H1 (cell line): ENCODE measurements at regions not wholly inside any gene's neighbourhood (a gene's known extent, or its start where the extent isn't known, plus 50 kb on each side); places are given as distances from the start of the nearest gene placed in this dataset.

Experiments used
- CTCF ChIA-PET: fragments of 300-600 bp; sonication (Branson Sonifier 250); formaldehyde crosslinking; loops from one replicate; lab custom pipeline; 2021; ENCODE audit not compliant: partially characterized antibody; lab: Charles Lee
- POLR2A ChIA-PET: fragments of 300-600 bp; sonication (Branson Sonifier 250); formaldehyde crosslinking; loops from one replicate; lab custom pipeline; 2021; ENCODE audit warnings: inconsistent platforms; ENCODE audit not compliant: partially characterized antibody; lab: Charles Lee
- DNase-seq, 2 experiments: peaks; one replicate each; pipeline versions ENCODE4 v3.0.0 to v3.0.0-alpha.2; 2010 to 2022; ENCODE audit warnings: low spot score in 2 of 2, low read depth in 1 of 2, mixed read lengths in 1 of 2
- FAIRE-seq: peaks from 2 replicates; lab custom pipeline; 2011; peaks lifted over from hg19 to GRCh38; lab: Jason Lieb, UNC
- H2AFZ ChIP-seq: 2 replicates; pipeline ENCODE4 v1.8.1; 2012; ENCODE audit warnings: low read length, inconsistent platforms
- H2AK5ac ChIP-seq: 2 replicates; pipeline ENCODE4 v1.6.1; 2013; ENCODE audit warnings: low read depth, low read length
- H2BK120ac ChIP-seq: replicated peaks from 2 replicates; pipeline ENCODE3; 2013; ENCODE audit warnings: low read depth, low read length, inconsistent platforms
- H2BK12ac ChIP-seq: 2 replicates; pipeline ENCODE4 v1.6.1; 2013; ENCODE audit warnings: low read depth, low read length
- H2BK15ac ChIP-seq: 2 replicates; pipeline ENCODE4 v1.6.1; 2013; ENCODE audit warnings: low read length
- H2BK20ac ChIP-seq: 2 replicates; pipeline ENCODE4 v1.6.1; 2013; ENCODE audit warnings: low read length
- H2BK5ac ChIP-seq: 2 replicates; pipeline ENCODE4 v1.6.1; 2013; ENCODE audit warnings: low read depth, low read length
- H3K14ac ChIP-seq: 2 replicates; pipeline ENCODE4 v1.6.1; 2013; ENCODE audit warnings: inconsistent platforms; ENCODE audit not compliant: insufficient read length
- H3K18ac ChIP-seq: 2 replicates; pipeline ENCODE4 v1.6.1; 2013; ENCODE audit warnings: low read length; ENCODE audit errors: extremely low read depth
- H3K23ac ChIP-seq: 2 replicates; pipeline ENCODE4 v1.6.1; 2013; ENCODE audit warnings: inconsistent platforms; ENCODE audit not compliant: insufficient read length
- H3K23me2 ChIP-seq: 2 replicates; pipeline ENCODE4 v1.6.1; 2013; ENCODE audit warnings: low read depth, low read length
- H3K27ac ChIP-seq: 2 replicates; pipeline ENCODE4 v1.6.1; 2011; ENCODE audit warnings: low read depth, low read length, inconsistent platforms
- H3K27me3 ChIP-seq, 4 experiments: replicated peaks in 1 of 4; 1 replicate in 1 of 4; 2 replicates in 3 of 4; pipeline versions ENCODE4 v1.6.1 to v1.8.1; 2011 to 2013; ENCODE audit warnings: low read length in 3 of 4, mild to moderate bottlenecking in 3 of 4, inconsistent platforms in 2 of 4, mixed read lengths in 2 of 4, moderate library complexity in 1 of 4; ENCODE audit not compliant: control insufficient read depth in 3 of 4, insufficient read depth in 3 of 4; ENCODE audit errors: extremely low read depth in 1 of 4
- H3K36me3 ChIP-seq, 4 experiments: 2 replicates each; pipeline versions ENCODE4 v1.6.1 to v1.8.1; 2011 to 2013; ENCODE audit warnings: mild to moderate bottlenecking in 4 of 4, low read length in 3 of 4, moderate library complexity in 2 of 4, control low read depth in 1 of 4, inconsistent platforms in 1 of 4; ENCODE audit not compliant: insufficient read depth in 4 of 4, control insufficient read depth in 2 of 4
- H3K4ac ChIP-seq: replicated peaks from 2 replicates; pipeline ENCODE3; 2013; ENCODE audit warnings: low read length, low read depth, mixed read lengths, inconsistent platforms; ENCODE audit not compliant: insufficient read length
- H3K4me1 ChIP-seq, 4 experiments: replicated peaks in 1 of 4; 1 replicate in 1 of 4; 2 replicates in 3 of 4; pipeline versions ENCODE4 v1.6.1 to v1.8.1; 2011 to 2013; ENCODE audit warnings: low read length in 3 of 4, inconsistent platforms in 2 of 4, mixed read lengths in 1 of 4; ENCODE audit not compliant: insufficient read depth in 4 of 4, control insufficient read depth in 3 of 4
- H3K4me2 ChIP-seq, 2 experiments: 2 replicates each; pipeline versions ENCODE4 v1.6.1 to v1.8.1; 2011 to 2013; ENCODE audit warnings: low read depth in 2 of 2, low read length in 2 of 2, control low read depth in 1 of 2, inconsistent platforms in 1 of 2, mild to moderate bottlenecking in 1 of 2; ENCODE audit not compliant: insufficient read depth in 1 of 2
- H3K4me3 ChIP-seq, 4 experiments: fragments of 200-600, 300-600 bp in 1 of 4; sonication (generic), shearing (Covaris generic), sonication (Bioruptor Twin) in 1 of 4; 2 replicates each; pipeline versions ENCODE4 v1.5.1 to v1.8.1; 2011 to 2016; ENCODE audit warnings: low read length in 4 of 4, low read depth in 3 of 4, control low read depth in 2 of 4, inconsistent platforms in 2 of 4, mild to moderate bottlenecking in 2 of 4, mixed read lengths in 1 of 4, moderate library complexity in 1 of 4; ENCODE audit not compliant: insufficient read depth in 2 of 4; ENCODE audit errors: extremely low read depth in 1 of 4
- H3K56ac ChIP-seq: replicated peaks from 2 replicates; pipeline ENCODE3; 2013; ENCODE audit warnings: low read depth, mild to moderate bottlenecking, mixed read lengths, low read length, inconsistent platforms; ENCODE audit not compliant: insufficient read length
- H3K79me1 ChIP-seq: 2 replicates; pipeline ENCODE4 v1.6.1; 2013; ENCODE audit warnings: low read depth, low read length, control low read depth
- H3K79me2 ChIP-seq, 2 experiments: 2 replicates each; pipeline versions ENCODE4 v1.6.1 to v1.8.1; 2012 to 2013; ENCODE audit warnings: low read length in 2 of 2, mild to moderate bottlenecking in 2 of 2, inconsistent platforms in 1 of 2; ENCODE audit not compliant: insufficient read depth in 2 of 2, control insufficient read depth in 1 of 2
- H3K9ac ChIP-seq, 4 experiments: replicated peaks in 1 of 4; 1 replicate in 1 of 4; 2 replicates in 3 of 4; pipeline versions ENCODE4 v1.6.1 to v1.8.1; 2011 to 2013; ENCODE audit warnings: low read depth in 3 of 4, low read length in 3 of 4, control low read depth in 2 of 4, mild to moderate bottlenecking in 2 of 4, moderate library complexity in 2 of 4, inconsistent platforms in 1 of 4; ENCODE audit errors: extremely low read depth in 1 of 4
- H3K9me3 ChIP-seq, 2 experiments: 2 replicates each; pipeline versions ENCODE4 v1.6.1 to v1.8.1; 2012 to 2013; ENCODE audit warnings: mild to moderate bottlenecking in 2 of 2, moderate library complexity in 2 of 2, control low read depth in 1 of 2, inconsistent platforms in 1 of 2, low read depth in 1 of 2, low read length in 1 of 2, mixed read lengths in 1 of 2; ENCODE audit not compliant: insufficient read depth in 2 of 2
- H4K20me1 ChIP-seq, 2 experiments: replicated peaks in 1 of 2; 2 replicates each; pipeline versions ENCODE3 to v1.8.1; 2011 to 2013; ENCODE audit warnings: inconsistent platforms in 2 of 2, low read length in 2 of 2, mild to moderate bottlenecking in 1 of 2; ENCODE audit not compliant: insufficient read depth in 2 of 2, control insufficient read depth in 1 of 2
- H4K5ac ChIP-seq: 2 replicates; pipeline ENCODE4 v1.6.1; 2013; ENCODE audit warnings: low read length, low read depth, mixed read lengths, inconsistent platforms; ENCODE audit not compliant: insufficient read length
- H4K8ac ChIP-seq: 2 replicates; pipeline ENCODE4 v1.8.0; 2013; ENCODE audit warnings: mild to moderate bottlenecking, moderate library complexity, low read length, inconsistent platforms; ENCODE audit not compliant: insufficient read depth; ENCODE audit errors: extremely low read depth
- H4K91ac ChIP-seq: replicated peaks from 2 replicates; pipeline ENCODE3; 2013; ENCODE audit warnings: low read length, mixed read lengths, inconsistent platforms; ENCODE audit not compliant: insufficient read length
- BRCA1 ChIP-seq: IDR thresholded peaks from 2 replicates; pipeline ENCODE4 v1.6.1; 2012; ENCODE audit warnings: low read depth, low read length, improper control_type of control experiment
- HDAC2 ChIP-seq, 2 experiments: fragments of 300-600 bp in 1 of 2; sonication (generic) in 1 of 2; IDR thresholded peaks; 2 replicates each; pipeline ENCODE4 v1.6.1; 2011 to 2012; ENCODE audit warnings: low read depth in 2 of 2, low read length in 2 of 2, mild to moderate bottlenecking in 2 of 2, moderate library complexity in 2 of 2, borderline replicate concordance in 1 of 2, inconsistent platforms in 1 of 2
- HDAC6 ChIP-seq: IDR thresholded peaks from one replicate; pipeline ENCODE4 v1.7.1; 2012; ENCODE audit warnings: low read depth, mild to moderate bottlenecking, inconsistent platforms, low read length, moderate library complexity
- KDM4A ChIP-seq: IDR thresholded peaks from one replicate; pipeline ENCODE4 v1.7.1; 2012; ENCODE audit warnings: low read depth, mild to moderate bottlenecking, moderate library complexity, low read length, inconsistent platforms; ENCODE audit not compliant: severe bottlenecking
- POLR2A ChIP-seq, 2 experiments: IDR thresholded peaks; 1 replicate in 1 of 2; 2 replicates in 1 of 2; pipeline ENCODE4 v1.6.1; 2011; ENCODE audit warnings: low read depth in 2 of 2, low read length in 2 of 2, mild to moderate bottlenecking in 2 of 2; ENCODE audit errors: control extremely low read depth in 1 of 2
- POLR2AphosphoS5 ChIP-seq: IDR thresholded peaks from 2 replicates; pipeline ENCODE4 v1.6.1; 2011; ENCODE audit warnings: low read depth, low read length
- SIRT6 ChIP-seq: IDR thresholded peaks from one replicate; pipeline ENCODE4 v1.7.1; 2012; ENCODE audit warnings: low read length, inconsistent platforms
- SIX5 ChIP-seq: IDR thresholded peaks from 2 replicates; pipeline ENCODE4 v1.6.1; 2011; ENCODE audit warnings: mild to moderate bottlenecking, low read depth, low read length
- SP2 ChIP-seq: IDR thresholded peaks from 2 replicates; pipeline ENCODE4 v1.6.1; 2012; ENCODE audit warnings: mild to moderate bottlenecking, low read length, inconsistent platforms
- SP4 ChIP-seq: IDR thresholded peaks from 2 replicates; pipeline ENCODE4 v1.6.1; 2012; ENCODE audit warnings: low read length, inconsistent platforms
- SUZ12 ChIP-seq: fragments of 200-600 bp; sonication (generic); IDR thresholded peaks from 2 replicates; pipeline ENCODE4 v1.6.1; 2012; ENCODE audit warnings: mild to moderate bottlenecking, inconsistent platforms, low read length, moderate library complexity, mixed read lengths
- TAF1 ChIP-seq: IDR thresholded peaks from 2 replicates; pipeline ENCODE4 v1.6.1; 2011; ENCODE audit warnings: mild to moderate bottlenecking, low read depth, low read length
- TAF7 ChIP-seq: optimal IDR thresholded peaks from 2 replicates; pipeline ENCODE3; 2011; ENCODE audit warnings: low read depth, mild to moderate bottlenecking, inconsistent platforms, low read length, moderate library complexity, borderline replicate concordance
- WGBS, 2 experiments: shearing (Covaris generic) in 1 of 2; methylation state at CpG; one replicate each; pipeline versions ENCODE4 v1.1.6 to v1.1.7; 2013 to 2015; ENCODE audit warnings: low lambda C conversion rate in 2 of 2, mixed read lengths in 2 of 2, inconsistent platforms in 1 of 2, low coverage in 1 of 2, missing lambda C conversion rate in 1 of 2; ENCODE audit not compliant: insufficient replicate concordance in 2 of 2, insufficient coverage in 1 of 2, insufficient read length in 1 of 2; ENCODE audit errors: extremely low coverage in 1 of 2, missing lambda C conversion rate in 1 of 2; 5-methylcytosine and 5-hydroxymethylcytosine counted together
- TF ChIP-seq, protein P1 (sequence below), 3 experiments: IDR thresholded peaks; 1 replicate in 2 of 3; 2 replicates in 1 of 3; pipeline versions ENCODE4 v1.5.1 to v1.6.1; 2011; ENCODE audit warnings: low read length in 3 of 3, mild to moderate bottlenecking in 3 of 3, inconsistent platforms in 2 of 3, low read depth in 1 of 3, moderate library complexity in 1 of 3; ENCODE audit not compliant: insufficient read depth in 1 of 3; ENCODE audit errors: control extremely low read depth in 1 of 3

DNA sequence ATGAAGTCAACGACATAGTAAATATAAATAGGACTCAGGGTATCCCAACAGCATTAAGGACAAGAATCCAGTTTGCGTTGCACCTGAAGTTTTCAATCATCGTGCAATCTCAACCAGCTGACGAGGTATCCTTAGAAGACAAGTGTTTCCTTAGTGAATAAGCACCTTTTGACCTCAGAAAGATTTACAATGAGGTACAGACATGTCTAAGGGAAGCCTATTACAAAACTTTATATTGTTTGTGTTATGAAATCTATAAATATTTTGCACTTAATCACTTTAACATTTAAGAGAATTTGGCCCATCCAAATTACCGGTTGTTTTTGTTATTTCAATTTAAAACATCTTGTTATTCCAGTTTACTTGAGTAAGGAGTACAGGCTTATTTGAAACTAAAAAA lies 64.9 kb upstream of the PRICKLE2 start:
- no peak overlapping the region for H3K4me2 ChIP-seq
- no peak overlapping the region for H4K8ac ChIP-seq
- no peaks in the 10 kb centered on the region for H3K27me3 ChIP-seq
- DNase-seq (no peak), FAIRE-seq (no peak)
- H3K36me3 ChIP-seq, result no peaks in the 10 kb centered on the region
- no peaks in the 10 kb centered on the region for H4K20me1 ChIP-seq
- no peak overlapping the region for H4K91ac ChIP-seq
- H3K23me2 ChIP-seq, result no peaks in the 10 kb centered on the region
- ChIA-PET CTCF (no interaction called here), POLR2A (no interaction called here)
- no peaks in the 10 kb centered on the region for H3K79me2 ChIP-seq
- no peak overlapping the region for H3K27ac ChIP-seq
- H2AK5ac ChIP-seq, result no peak overlapping the region
- no peak overlapping the region for H3K4me3 ChIP-seq
- no peak overlapping the region for H2AFZ ChIP-seq
- H3K4me1 ChIP-seq, result no peaks in the 10 kb centered on the region
- no peak overlapping the region for H3K18ac ChIP-seq
- no peak overlapping the region for H2BK12ac ChIP-seq
- no peak overlapping the region for H3K14ac ChIP-seq
- H3K9me3 ChIP-seq, result no peaks in the 10 kb centered on the region
- no peaks in the 10 kb centered on the region for H3K79me1 ChIP-seq
- no peak overlapping the region for H2BK5ac ChIP-seq
- H2BK20ac ChIP-seq, result no peak overlapping the region
- WGBS, 2 experiments, result 92% methylated on average over 5 of the region's 5 CpGs; no CpG with 5 or more reads in 1 of the 2 experiments
- H2BK15ac ChIP-seq, result no peak overlapping the region
- H3K9ac ChIP-seq, result no peak overlapping the region
- TF ChIP-seq SIX5 (no peak), HDAC6 (no peak), POLR2A (IDR thresholded peaks at IDR 0.05; ENCODE audit: control extremely low read depth in 1 of 2, low read depth in 2 of 2, low read length in 2 of 2) (no peak), SUZ12 (no peak), SP4 (no peak), KDM4A (no peak), SIRT6 (no peak), TAF1 (no peak), SP2 (no peak), TAF7 (no peak), BRCA1 (no peak), HDAC2 (IDR thresholded peaks at IDR 0.05; ENCODE audit: borderline replicate concordance in 1 of 2, low read depth in 2 of 2, low read length in 2 of 2) (no peak), POLR2AphosphoS5 (no peak)
- TF ChIP-seq, protein P1, sequence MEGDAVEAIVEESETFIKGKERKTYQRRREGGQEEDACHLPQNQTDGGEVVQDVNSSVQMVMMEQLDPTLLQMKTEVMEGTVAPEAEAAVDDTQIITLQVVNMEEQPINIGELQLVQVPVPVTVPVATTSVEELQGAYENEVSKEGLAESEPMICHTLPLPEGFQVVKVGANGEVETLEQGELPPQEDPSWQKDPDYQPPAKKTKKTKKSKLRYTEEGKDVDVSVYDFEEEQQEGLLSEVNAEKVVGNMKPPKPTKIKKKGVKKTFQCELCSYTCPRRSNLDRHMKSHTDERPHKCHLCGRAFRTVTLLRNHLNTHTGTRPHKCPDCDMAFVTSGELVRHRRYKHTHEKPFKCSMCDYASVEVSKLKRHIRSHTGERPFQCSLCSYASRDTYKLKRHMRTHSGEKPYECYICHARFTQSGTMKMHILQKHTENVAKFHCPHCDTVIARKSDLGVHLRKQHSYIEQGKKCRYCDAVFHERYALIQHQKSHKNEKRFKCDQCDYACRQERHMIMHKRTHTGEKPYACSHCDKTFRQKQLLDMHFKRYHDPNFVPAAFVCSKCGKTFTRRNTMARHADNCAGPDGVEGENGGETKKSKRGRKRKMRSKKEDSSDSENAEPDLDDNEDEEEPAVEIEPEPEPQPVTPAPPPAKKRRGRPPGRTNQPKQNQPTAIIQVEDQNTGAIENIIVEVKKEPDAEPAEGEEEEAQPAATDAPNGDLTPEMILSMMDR (IDR thresholded peaks at IDR 0.05; ENCODE audit: control extremely low read depth in 1 of 3, insufficient read depth in 1 of 3, low read depth in 1 of 3, low read length in 3 of 3), result no peak
- TF ChIP-seq, all 59 proteins: peak for 0
- Histone ChIP-seq H3K4ac (no peak overlapping the region), H3K56ac (no peak overlapping the region), H3K23ac (no peak overlapping the region), H4K5ac (no peak overlapping the region), H2BK120ac (no peak overlapping the region)
